CD4-positive, alpha-beta T cell (primary cell): ENCODE measurements at regions not wholly inside any gene's neighbourhood (a gene's known extent, or its start where the extent isn't known, plus 50 kb on each side); places are given as distances from the start of the nearest gene placed in this dataset.

Experiments
- ATAC-seq: fragments of 200-7000 bp; cut with Tn5 transposase; one replicate; pipeline ENCODE4 v1.10.0; 2022; ENCODE audit warnings: mild to moderate bottlenecking; ENCODE audit not compliant: poor library complexity
- CTCF ChIA-PET: fragments of 350-600 bp; sonication (Branson Sonifier 250); formaldehyde crosslinking; loops from one replicate; lab custom pipeline; 2021; ENCODE audit warnings: antibody characterized with exemption, inconsistent platforms; lab: Charles Lee
- POLR2A ChIA-PET: fragments of 350-600 bp; sonication (Branson Sonifier 250); formaldehyde crosslinking; loops from one replicate; lab custom pipeline; 2021; ENCODE audit warnings: antibody characterized with exemption, inconsistent platforms; lab: Charles Lee
- DNase-seq, 14 experiments: peaks; one replicate each; pipeline ENCODE4 v3.0.0-alpha.2; 2013 to 2020; ENCODE audit warnings: mixed read lengths in 2 of 14
- H3K27ac ChIP-seq, 2 donors: one replicate each; pipeline versions ENCODE4 v1.5.1 to v1.7.0; 2013; ENCODE audit warnings: low read length in 2 of 2, low read depth in 1 of 2, mild to moderate bottlenecking in 1 of 2
- H3K27me3 ChIP-seq, 2 experiments: 1 replicate in 1 of 2; 2 replicates in 1 of 2; pipeline versions ENCODE4 v1.6.1 to v1.7.0; 2013; ENCODE audit warnings: low read length in 2 of 2, control low read depth in 1 of 2, mild to moderate bottlenecking in 1 of 2, moderate library complexity in 1 of 2; ENCODE audit not compliant: insufficient read depth in 2 of 2, control insufficient read depth in 1 of 2
- H3K36me3 ChIP-seq: one replicate; pipeline ENCODE4 v1.6.1; 2013; ENCODE audit warnings: low read length, control low read depth; ENCODE audit not compliant: insufficient read depth
- H3K4me1 ChIP-seq: one replicate; pipeline ENCODE4 v1.6.1; 2013; ENCODE audit warnings: low read length, control low read depth; ENCODE audit not compliant: insufficient read depth
- H3K4me3 ChIP-seq: one replicate; pipeline ENCODE4 v1.5.1; 2013; ENCODE audit warnings: mild to moderate bottlenecking, low read length, moderate library complexity
- H3K9me3 ChIP-seq, 2 experiments: 1 replicate in 1 of 2; 2 replicates in 1 of 2; pipeline versions ENCODE4 v1.6.1 to v1.7.0; 2013; ENCODE audit warnings: low read length in 2 of 2, mild to moderate bottlenecking in 2 of 2, control low read depth in 1 of 2, moderate library complexity in 1 of 2; ENCODE audit not compliant: control insufficient read depth in 1 of 2, insufficient read depth in 1 of 2
- H3K27ac Mint-ChIP-seq: one replicate; pipeline ENCODE4 v1.8.0; 2020; ENCODE audit warnings: mixed read lengths
- H3K27me3 Mint-ChIP-seq: one replicate; pipeline ENCODE4 v1.8.0; 2021; ENCODE audit warnings: mixed read lengths
- H3K36me3 Mint-ChIP-seq: one replicate; pipeline ENCODE4 v1.8.0; 2021; ENCODE audit warnings: low read depth, mixed read lengths
- H3K4me1 Mint-ChIP-seq: one replicate; pipeline ENCODE4 v1.8.0; 2021; ENCODE audit warnings: low read depth, mixed read lengths
- H3K4me3 Mint-ChIP-seq: one replicate; pipeline ENCODE4 v1.8.0; 2020; ENCODE audit warnings: mild to moderate bottlenecking, mixed read lengths
- H3K9me3 Mint-ChIP-seq: one replicate; pipeline ENCODE4 v1.8.0; 2020; ENCODE audit warnings: mixed read lengths
- intact Hi-C, 2 experiments: fragments of 100-400 bp; cut with DNase I in 1 of 2; cut with micrococcal nuclease in 1 of 2; formaldehyde crosslinking; loops; one replicate each; pipeline versions ENCODE4 v1.15.1 to v1.9.0; 2023 to 2025; cut with DNase I, micrococcal nuclease
- TF ChIP-seq, protein P1 (sequence below): fragments of 200-600 bp; IDR thresholded peaks from one replicate; pipeline ENCODE4 v1.8.0; 2022; ENCODE audit warnings: antibody characterized with exemption, mild to moderate bottlenecking

DNA sequence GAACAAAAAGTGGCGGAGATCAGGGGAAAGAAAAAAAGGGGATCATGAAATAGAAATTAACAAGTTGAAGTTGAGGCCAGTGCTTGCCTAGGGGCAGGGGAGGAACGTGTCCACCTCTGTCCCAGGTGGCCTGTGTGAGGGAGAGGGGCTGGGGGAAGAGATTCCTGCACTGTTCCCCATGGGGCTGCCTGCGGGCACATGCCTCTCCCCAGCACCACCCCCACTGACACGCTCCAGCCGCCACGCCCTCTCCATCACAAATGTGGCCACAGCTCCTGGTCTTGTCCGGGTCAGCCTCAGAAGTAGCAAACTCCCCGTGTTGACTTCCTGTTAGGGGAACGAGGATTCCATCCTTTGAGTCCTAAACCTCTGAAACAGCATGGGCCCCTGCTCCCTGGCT, 161.2 kb downstream of the GLI2 start:
- no peak overlapping the region for H3K4me3 Mint-ChIP-seq
- no peak overlapping the region for H3K27ac ChIP-seq
- no peak overlapping the region for H3K27ac Mint-ChIP-seq
- H3K36me3 Mint-ChIP-seq = no peaks in the 10 kb centered on the region
- no peak for ATAC-seq
- no peaks in the 10 kb centered on the region for H3K27me3 ChIP-seq
- no peaks in the 10 kb centered on the region for H3K36me3 ChIP-seq
- POLR2A ChIA-PET = no interaction called here
- intact Hi-C loops = no loop called here
- DNase-seq = no peak
- H3K4me1 Mint-ChIP-seq = no peaks in the 10 kb centered on the region
- H3K9me3 ChIP-seq = no peaks in the 10 kb centered on the region
- H3K9me3 Mint-ChIP-seq = no peaks in the 10 kb centered on the region
- no peaks in the 10 kb centered on the region for H3K27me3 Mint-ChIP-seq
- TF ChIP-seq, protein P1, sequence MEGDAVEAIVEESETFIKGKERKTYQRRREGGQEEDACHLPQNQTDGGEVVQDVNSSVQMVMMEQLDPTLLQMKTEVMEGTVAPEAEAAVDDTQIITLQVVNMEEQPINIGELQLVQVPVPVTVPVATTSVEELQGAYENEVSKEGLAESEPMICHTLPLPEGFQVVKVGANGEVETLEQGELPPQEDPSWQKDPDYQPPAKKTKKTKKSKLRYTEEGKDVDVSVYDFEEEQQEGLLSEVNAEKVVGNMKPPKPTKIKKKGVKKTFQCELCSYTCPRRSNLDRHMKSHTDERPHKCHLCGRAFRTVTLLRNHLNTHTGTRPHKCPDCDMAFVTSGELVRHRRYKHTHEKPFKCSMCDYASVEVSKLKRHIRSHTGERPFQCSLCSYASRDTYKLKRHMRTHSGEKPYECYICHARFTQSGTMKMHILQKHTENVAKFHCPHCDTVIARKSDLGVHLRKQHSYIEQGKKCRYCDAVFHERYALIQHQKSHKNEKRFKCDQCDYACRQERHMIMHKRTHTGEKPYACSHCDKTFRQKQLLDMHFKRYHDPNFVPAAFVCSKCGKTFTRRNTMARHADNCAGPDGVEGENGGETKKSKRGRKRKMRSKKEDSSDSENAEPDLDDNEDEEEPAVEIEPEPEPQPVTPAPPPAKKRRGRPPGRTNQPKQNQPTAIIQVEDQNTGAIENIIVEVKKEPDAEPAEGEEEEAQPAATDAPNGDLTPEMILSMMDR = no peak
- CTCF ChIA-PET = no interaction called here
- H3K4me3 ChIP-seq = no peak overlapping the region
- H3K4me1 ChIP-seq = no peaks in the 10 kb centered on the region

DNA sequence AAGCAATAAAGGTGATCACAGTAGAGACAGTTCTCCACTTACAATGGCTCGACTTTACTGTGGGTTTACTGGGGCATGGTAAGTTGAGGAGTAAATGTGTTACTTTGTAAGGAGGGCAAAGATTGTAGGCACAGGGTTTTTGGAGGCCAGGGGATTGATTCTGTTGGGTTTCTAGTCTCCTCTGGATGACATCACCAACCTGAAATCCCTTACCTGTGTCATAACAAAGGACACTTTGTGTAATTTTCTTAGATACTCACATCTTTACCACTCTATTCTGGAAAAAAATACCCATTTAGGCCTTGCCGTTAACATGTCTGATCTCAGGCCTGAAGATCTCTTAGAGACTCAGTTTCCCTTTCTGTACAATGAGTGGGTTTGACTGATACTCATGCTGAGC, 161.7 kb downstream of the GLI2 start:
- Mint-ChIP-seq H3K9me3 (no peaks in the 10 kb centered on the region), H3K4me3 (no peak overlapping the region), H3K4me1 (no peaks in the 10 kb centered on the region), H3K27me3 (no peaks in the 10 kb centered on the region), H3K36me3 (no peaks in the 10 kb centered on the region), H3K27ac (no peak overlapping the region)
- no peaks in the 10 kb centered on the region for H3K4me1 ChIP-seq
- H3K36me3 ChIP-seq = no peaks in the 10 kb centered on the region
- H3K9me3 ChIP-seq = no peaks in the 10 kb centered on the region
- no peak for ATAC-seq
- H3K27me3 ChIP-seq = no peaks in the 10 kb centered on the region
- ChIA-PET POLR2A (no interaction called here), CTCF (no interaction called here)
- no peak overlapping the region for H3K4me3 ChIP-seq
- intact Hi-C loops = no loop called here
- no peak for DNase-seq
- no peak overlapping the region for H3K27ac ChIP-seq
- TF ChIP-seq, protein P1 = no peak

DNA sequence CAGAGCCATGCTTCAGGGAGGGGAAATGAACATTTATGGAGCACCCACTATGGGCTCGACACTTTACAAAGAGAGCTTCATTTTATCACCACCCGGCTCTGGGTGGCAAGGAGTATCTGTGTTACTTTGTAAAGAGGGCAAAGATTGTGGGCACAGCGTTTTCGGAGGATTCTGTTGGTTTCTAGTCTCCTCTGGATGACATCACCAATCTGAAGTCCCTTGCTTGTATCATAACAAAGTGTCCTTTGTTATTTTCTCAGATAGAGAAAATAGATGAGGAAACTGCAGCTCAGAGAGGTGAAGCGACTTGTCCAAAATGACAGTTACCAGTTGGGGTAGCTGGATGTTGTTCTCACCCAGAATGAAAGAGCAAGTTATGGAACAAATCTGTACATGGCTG, 162.8 kb downstream of the GLI2 start:
- Histone ChIP-seq H3K27ac (no peak overlapping the region), H3K27me3 (no peaks in the 10 kb centered on the region), H3K4me1 (no peaks in the 10 kb centered on the region), H3K9me3 (no peaks in the 10 kb centered on the region), H3K4me3 (no peak overlapping the region), H3K36me3 (no peaks in the 10 kb centered on the region)
- intact Hi-C loops = no loop called here
- DNase-seq = no peak
- Mint-ChIP-seq H3K4me1 (no peaks in the 10 kb centered on the region), H3K27me3 (no peaks in the 10 kb centered on the region), H3K27ac (no peak overlapping the region), H3K9me3 (no peaks in the 10 kb centered on the region), H3K4me3 (no peak overlapping the region), H3K36me3 (no peaks in the 10 kb centered on the region)
- POLR2A ChIA-PET = no interaction called here
- no peak for ATAC-seq
- TF ChIP-seq, protein P1 = no peak
- CTCF ChIA-PET = no interaction called here
